K562 (cell line): ENCODE measurements at regions not wholly inside any gene's neighbourhood (a gene's known extent, or its start where the extent isn't known, plus 50 kb on each side); places are given as distances from the start of the nearest gene placed in this dataset.

Source experiments
- C11orf30 ChIP-seq: fragments of 450-650 bp; IDR thresholded peaks from 2 replicates; pipeline ENCODE4 v1.6.1; 2016; ENCODE audit warnings: low read depth, mild to moderate bottlenecking
- CHD2 ChIP-seq: IDR thresholded peaks from 2 replicates; pipeline ENCODE4 v1.6.1; 2011; ENCODE audit warnings: low read depth, low read length
- DIDO1 ChIP-seq: fragments of 450-650 bp; IDR thresholded peaks from 2 replicates; pipeline ENCODE4 v1.6.1; 2016; ENCODE audit warnings: low read depth, missing biosample characterization, missing genetic modification characterization
- FOXK2 ChIP-seq, 2 experiments: fragments of 450-650 bp; IDR thresholded peaks in 1 of 2; conservative IDR thresholded peaks in 1 of 2; 2 replicates each; pipeline ENCODE4 v1.6.1; 2016; ENCODE audit warnings: low read depth in 2 of 2, mild to moderate bottlenecking in 1 of 2
- HCFC1 ChIP-seq: IDR thresholded peaks from 2 replicates; pipeline ENCODE4 v1.6.1; 2012; ENCODE audit warnings: low read depth, low read length, improper control_type of control experiment
- STAG1 ChIP-seq: sonication (generic); formaldehyde crosslinking; IDR thresholded peaks from 2 replicates; pipeline ENCODE4 v1.5.0; 2020; ENCODE audit warnings: missing genetic modification reagents, borderline replicate concordance
- ZNF146 ChIP-seq: IDR thresholded peaks from one replicate; pipeline ENCODE4 v1.6.1; 2018; ENCODE audit warnings: missing compliant biosample characterization; ENCODE audit not compliant: unreplicated experiment
- ZNF444 ChIP-seq: fragments of 250-450 bp; sonication (Bioruptor Pico); IDR thresholded peaks from 2 replicates; pipeline ENCODE4 v1.4.0; 2020; ENCODE audit warnings: mild to moderate bottlenecking, moderate library complexity
- TF ChIP-seq, protein P1 (sequence below), 2 experiments: fragments of 450-650 bp; formaldehyde crosslinking in 1 of 2; IDR thresholded peaks; 2 replicates each; pipeline versions ENCODE4 v1.4.0 to v1.6.1; 2014 to 2020; ENCODE audit warnings: mild to moderate bottlenecking in 2 of 2, borderline replicate concordance in 1 of 2, low read depth in 1 of 2
- TF ChIP-seq, protein P2 (sequence below): IDR thresholded peaks from 2 replicates; pipeline ENCODE4 v1.6.1; 2011; ENCODE audit warnings: borderline replicate concordance, low read depth, mild to moderate bottlenecking, moderate library complexity, low read length; ENCODE audit not compliant: insufficient read depth, poor library complexity, severe bottlenecking
- TF ChIP-seq, protein P3 (sequence below): fragments of 450-650 bp; IDR thresholded peaks from 2 replicates; pipeline ENCODE4 v1.6.1; 2016; ENCODE audit warnings: mild to moderate bottlenecking
- TF ChIP-seq, protein P4 (sequence below): fragments of 450-650 bp; IDR thresholded peaks from 2 replicates; pipeline ENCODE4 v1.6.1; 2017; ENCODE audit warnings: antibody characterized with exemption

DNA sequence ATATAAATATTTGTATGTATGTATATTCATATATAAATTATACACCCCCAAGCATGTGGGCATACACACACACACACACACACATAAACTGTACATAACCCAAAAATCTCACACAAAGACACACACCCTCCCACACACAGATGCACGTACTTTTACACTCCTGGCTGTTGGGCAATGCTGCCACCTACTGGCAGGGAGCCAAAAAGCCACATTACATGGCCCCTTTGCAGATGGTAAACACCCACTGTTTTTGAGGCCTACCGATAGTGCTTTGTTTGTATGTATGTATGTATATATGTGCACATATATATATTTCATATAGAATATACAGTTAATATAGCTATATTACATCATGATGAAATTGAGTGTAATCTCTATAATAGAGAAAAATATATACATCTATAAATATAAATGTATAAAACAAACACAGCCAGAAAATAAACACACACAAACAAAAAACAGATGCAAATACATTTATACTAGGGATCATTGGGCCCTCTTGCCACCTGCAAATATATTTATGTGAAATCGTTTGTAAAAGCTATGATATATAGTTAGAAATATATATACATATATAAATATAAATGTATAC, 120.1 kb upstream of the ACBD5 start (continued):
- TF ChIP-seq, protein P1, sequence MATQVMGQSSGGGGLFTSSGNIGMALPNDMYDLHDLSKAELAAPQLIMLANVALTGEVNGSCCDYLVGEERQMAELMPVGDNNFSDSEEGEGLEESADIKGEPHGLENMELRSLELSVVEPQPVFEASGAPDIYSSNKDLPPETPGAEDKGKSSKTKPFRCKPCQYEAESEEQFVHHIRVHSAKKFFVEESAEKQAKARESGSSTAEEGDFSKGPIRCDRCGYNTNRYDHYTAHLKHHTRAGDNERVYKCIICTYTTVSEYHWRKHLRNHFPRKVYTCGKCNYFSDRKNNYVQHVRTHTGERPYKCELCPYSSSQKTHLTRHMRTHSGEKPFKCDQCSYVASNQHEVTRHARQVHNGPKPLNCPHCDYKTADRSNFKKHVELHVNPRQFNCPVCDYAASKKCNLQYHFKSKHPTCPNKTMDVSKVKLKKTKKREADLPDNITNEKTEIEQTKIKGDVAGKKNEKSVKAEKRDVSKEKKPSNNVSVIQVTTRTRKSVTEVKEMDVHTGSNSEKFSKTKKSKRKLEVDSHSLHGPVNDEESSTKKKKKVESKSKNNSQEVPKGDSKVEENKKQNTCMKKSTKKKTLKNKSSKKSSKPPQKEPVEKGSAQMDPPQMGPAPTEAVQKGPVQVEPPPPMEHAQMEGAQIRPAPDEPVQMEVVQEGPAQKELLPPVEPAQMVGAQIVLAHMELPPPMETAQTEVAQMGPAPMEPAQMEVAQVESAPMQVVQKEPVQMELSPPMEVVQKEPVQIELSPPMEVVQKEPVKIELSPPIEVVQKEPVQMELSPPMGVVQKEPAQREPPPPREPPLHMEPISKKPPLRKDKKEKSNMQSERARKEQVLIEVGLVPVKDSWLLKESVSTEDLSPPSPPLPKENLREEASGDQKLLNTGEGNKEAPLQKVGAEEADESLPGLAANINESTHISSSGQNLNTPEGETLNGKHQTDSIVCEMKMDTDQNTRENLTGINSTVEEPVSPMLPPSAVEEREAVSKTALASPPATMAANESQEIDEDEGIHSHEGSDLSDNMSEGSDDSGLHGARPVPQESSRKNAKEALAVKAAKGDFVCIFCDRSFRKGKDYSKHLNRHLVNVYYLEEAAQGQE (IDR thresholded peaks at IDR 0.05; ENCODE audit: borderline replicate concordance), result peak; percentile 65; the same call in 1 of the 2 replicates
- TF ChIP-seq, protein P1 (CRISPR knock-in tag; IDR thresholded peaks at IDR 0.05; ENCODE audit: low read depth), result no peak
- TF ChIP-seq C11orf30 (no peak), HCFC1 (no peak), CHD2 (no peak), DIDO1 (tag) (no peak), ZNF444 (CRISPR knock-in tag) (no peak), STAG1 (CRISPR knock-in tag) (peak; percentile 58; the same call in 1 of the 2 replicates), FOXK2 (conservative IDR thresholded peaks at IDR 0.05 in 1 of 2, IDR thresholded peaks at IDR 0.05 in 1 of 2; ENCODE audit: low read depth in 2 of 2) (peak; percentile 87 to 90), ZNF146 (CRISPR knock-in tag) (no peak)
- TF ChIP-seq, protein P2, sequence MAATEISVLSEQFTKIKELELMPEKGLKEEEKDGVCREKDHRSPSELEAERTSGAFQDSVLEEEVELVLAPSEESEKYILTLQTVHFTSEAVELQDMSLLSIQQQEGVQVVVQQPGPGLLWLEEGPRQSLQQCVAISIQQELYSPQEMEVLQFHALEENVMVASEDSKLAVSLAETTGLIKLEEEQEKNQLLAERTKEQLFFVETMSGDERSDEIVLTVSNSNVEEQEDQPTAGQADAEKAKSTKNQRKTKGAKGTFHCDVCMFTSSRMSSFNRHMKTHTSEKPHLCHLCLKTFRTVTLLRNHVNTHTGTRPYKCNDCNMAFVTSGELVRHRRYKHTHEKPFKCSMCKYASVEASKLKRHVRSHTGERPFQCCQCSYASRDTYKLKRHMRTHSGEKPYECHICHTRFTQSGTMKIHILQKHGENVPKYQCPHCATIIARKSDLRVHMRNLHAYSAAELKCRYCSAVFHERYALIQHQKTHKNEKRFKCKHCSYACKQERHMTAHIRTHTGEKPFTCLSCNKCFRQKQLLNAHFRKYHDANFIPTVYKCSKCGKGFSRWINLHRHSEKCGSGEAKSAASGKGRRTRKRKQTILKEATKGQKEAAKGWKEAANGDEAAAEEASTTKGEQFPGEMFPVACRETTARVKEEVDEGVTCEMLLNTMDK, result no peak
- TF ChIP-seq, protein P3, sequence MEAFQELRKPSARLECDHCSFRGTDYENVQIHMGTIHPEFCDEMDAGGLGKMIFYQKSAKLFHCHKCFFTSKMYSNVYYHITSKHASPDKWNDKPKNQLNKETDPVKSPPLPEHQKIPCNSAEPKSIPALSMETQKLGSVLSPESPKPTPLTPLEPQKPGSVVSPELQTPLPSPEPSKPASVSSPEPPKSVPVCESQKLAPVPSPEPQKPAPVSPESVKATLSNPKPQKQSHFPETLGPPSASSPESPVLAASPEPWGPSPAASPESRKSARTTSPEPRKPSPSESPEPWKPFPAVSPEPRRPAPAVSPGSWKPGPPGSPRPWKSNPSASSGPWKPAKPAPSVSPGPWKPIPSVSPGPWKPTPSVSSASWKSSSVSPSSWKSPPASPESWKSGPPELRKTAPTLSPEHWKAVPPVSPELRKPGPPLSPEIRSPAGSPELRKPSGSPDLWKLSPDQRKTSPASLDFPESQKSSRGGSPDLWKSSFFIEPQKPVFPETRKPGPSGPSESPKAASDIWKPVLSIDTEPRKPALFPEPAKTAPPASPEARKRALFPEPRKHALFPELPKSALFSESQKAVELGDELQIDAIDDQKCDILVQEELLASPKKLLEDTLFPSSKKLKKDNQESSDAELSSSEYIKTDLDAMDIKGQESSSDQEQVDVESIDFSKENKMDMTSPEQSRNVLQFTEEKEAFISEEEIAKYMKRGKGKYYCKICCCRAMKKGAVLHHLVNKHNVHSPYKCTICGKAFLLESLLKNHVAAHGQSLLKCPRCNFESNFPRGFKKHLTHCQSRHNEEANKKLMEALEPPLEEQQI, result no peak
- TF ChIP-seq, protein P4, sequence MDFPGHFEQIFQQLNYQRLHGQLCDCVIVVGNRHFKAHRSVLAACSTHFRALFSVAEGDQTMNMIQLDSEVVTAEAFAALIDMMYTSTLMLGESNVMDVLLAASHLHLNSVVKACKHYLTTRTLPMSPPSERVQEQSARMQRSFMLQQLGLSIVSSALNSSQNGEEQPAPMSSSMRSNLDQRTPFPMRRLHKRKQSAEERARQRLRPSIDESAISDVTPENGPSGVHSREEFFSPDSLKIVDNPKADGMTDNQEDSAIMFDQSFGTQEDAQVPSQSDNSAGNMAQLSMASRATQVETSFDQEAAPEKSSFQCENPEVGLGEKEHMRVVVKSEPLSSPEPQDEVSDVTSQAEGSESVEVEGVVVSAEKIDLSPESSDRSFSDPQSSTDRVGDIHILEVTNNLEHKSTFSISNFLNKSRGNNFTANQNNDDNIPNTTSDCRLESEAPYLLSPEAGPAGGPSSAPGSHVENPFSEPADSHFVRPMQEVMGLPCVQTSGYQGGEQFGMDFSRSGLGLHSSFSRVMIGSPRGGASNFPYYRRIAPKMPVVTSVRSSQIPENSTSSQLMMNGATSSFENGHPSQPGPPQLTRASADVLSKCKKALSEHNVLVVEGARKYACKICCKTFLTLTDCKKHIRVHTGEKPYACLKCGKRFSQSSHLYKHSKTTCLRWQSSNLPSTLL, result no peak
